ENCODE measurements at regions not wholly inside any gene's neighbourhood (a gene's known extent, or its start where the extent isn't known, plus 50 kb on each side); places are given as distances from the start of the nearest gene placed in this dataset.

- TF ChIP-seq EP300 (IDR thresholded peaks at IDR 0.05) (no peak), POLR2A (IDR thresholded peaks at IDR 0.05; ENCODE audit: low read depth) (no peak), CTCF (IDR thresholded peaks at IDR 0.05) (no peak), POLR2AphosphoS5 (IDR thresholded peaks at IDR 0.05) (no peak)
These were observed 732.8 kb upstream of the FRG1 start for GRCh38 chr4:189207872-189208271.
